ENCODE measurements at regions not wholly inside any gene's neighbourhood (a gene's known extent, or its start where the extent isn't known, plus 50 kb on each side); places are given as distances from the start of the nearest gene placed in this dataset.

DNA sequence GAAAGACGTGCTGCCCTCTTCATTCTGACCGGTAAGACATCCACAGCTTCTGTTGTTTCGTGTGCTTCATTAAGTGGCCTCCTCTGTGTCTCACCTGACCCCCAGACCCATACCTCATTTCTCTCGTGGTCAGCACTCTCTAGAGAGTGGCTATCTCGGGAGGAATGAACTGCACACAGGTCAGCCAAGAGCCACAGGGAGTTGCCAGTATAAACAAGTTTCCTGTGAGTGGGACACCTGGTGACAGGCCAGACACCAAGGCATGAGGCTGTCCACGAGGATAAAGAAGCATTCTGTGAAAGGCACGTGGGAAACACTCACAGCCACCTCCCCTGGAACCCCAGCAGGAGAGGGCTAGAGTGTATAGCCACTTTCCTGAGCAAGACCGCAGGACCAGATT lies 115.8 kb downstream of the NUFIP1 start:
- peaks cover 8% of the 10 kb centered on the region; the same call in 1 of the 2 replicates for H3K9me3 ChIP-seq (ENCODE audit: low read length)
- H3K36me3 ChIP-seq (ENCODE audit: insufficient read depth, low read length) = no peaks in the 10 kb centered on the region
- H3F3A ChIP-seq (ENCODE audit: insufficient read depth, low read length) = no peaks in the 10 kb centered on the region
- no peak overlapping the region for H3K4me3 ChIP-seq (ENCODE audit: low read depth, low read length, poor library complexity, severe bottlenecking)
- no peak overlapping the region for H3K9ac ChIP-seq (ENCODE audit: low read length)
- no peaks in the 10 kb centered on the region for H3K9me2 ChIP-seq (ENCODE audit: low read depth, low read length)
- TF ChIP-seq, protein P1, sequence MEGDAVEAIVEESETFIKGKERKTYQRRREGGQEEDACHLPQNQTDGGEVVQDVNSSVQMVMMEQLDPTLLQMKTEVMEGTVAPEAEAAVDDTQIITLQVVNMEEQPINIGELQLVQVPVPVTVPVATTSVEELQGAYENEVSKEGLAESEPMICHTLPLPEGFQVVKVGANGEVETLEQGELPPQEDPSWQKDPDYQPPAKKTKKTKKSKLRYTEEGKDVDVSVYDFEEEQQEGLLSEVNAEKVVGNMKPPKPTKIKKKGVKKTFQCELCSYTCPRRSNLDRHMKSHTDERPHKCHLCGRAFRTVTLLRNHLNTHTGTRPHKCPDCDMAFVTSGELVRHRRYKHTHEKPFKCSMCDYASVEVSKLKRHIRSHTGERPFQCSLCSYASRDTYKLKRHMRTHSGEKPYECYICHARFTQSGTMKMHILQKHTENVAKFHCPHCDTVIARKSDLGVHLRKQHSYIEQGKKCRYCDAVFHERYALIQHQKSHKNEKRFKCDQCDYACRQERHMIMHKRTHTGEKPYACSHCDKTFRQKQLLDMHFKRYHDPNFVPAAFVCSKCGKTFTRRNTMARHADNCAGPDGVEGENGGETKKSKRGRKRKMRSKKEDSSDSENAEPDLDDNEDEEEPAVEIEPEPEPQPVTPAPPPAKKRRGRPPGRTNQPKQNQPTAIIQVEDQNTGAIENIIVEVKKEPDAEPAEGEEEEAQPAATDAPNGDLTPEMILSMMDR (IDR thresholded peaks at IDR 0.05; ENCODE audit: low read length) = no peak
- no peak for TF ChIP-seq EZH2 (IDR thresholded peaks at IDR 0.05; ENCODE audit: borderline replicate concordance, low read length)
- H3K4me1 ChIP-seq (ENCODE audit: insufficient read depth, low read length, severe bottlenecking) = no peaks in the 10 kb centered on the region
- no peaks in the 10 kb centered on the region for H3K79me2 ChIP-seq (ENCODE audit: insufficient read depth, low read length)
- H3K27ac ChIP-seq (ENCODE audit: low read depth, low read length, poor library complexity, severe bottlenecking) = no peak overlapping the region
- no peaks in the 10 kb centered on the region for H4K20me1 ChIP-seq (ENCODE audit: insufficient read depth, low read length)
- no peak overlapping the region for H2AFZ ChIP-seq (ENCODE audit: low read length)
- H3K4me2 ChIP-seq (ENCODE audit: low read length) = no peak overlapping the region
- no peaks in the 10 kb centered on the region; the same call in 1 of the 2 replicates for H3K27me3 ChIP-seq (ENCODE audit: insufficient read depth, low read length)

DNA sequence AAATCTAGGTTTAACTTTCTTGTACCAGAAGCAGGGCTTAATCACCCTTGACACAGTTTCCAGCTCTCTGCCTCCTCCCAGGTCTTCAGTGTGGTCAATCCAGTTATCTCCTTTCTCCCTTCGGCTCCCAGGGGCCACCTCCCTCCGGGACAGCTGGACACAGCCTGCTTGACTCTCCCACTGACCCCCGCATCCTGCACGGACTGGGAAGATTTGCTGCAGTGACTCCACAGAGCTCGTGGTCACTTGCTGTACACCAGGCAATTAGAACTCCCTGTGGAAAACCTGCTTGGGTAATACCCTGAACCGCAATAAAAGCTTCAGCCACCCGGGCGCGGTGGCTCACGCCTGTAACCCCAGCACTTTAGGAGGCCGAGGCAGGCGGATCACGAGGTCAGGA lies 116.5 kb downstream of the NUFIP1 start:
- H3K4me3 ChIP-seq (ENCODE audit: low read depth, low read length, poor library complexity, severe bottlenecking) = no peak overlapping the region
- no peaks in the 10 kb centered on the region for H3K36me3 ChIP-seq (ENCODE audit: insufficient read depth, low read length)
- H3K79me2 ChIP-seq (ENCODE audit: insufficient read depth, low read length) = no peaks in the 10 kb centered on the region
- H3K4me1 ChIP-seq (ENCODE audit: insufficient read depth, low read length, severe bottlenecking) = no peaks in the 10 kb centered on the region
- peaks cover 8% of the 10 kb centered on the region; the same call in 1 of the 2 replicates for H3K9me3 ChIP-seq (ENCODE audit: low read length)
- H3F3A ChIP-seq (ENCODE audit: insufficient read depth, low read length) = no peaks in the 10 kb centered on the region
- no peak overlapping the region for H3K4me2 ChIP-seq (ENCODE audit: low read length)
- H3K27me3 ChIP-seq (ENCODE audit: insufficient read depth, low read length) = no peaks in the 10 kb centered on the region; the same call in 1 of the 2 replicates
- H3K27ac ChIP-seq (ENCODE audit: low read depth, low read length, poor library complexity, severe bottlenecking) = no peak overlapping the region
- H2AFZ ChIP-seq (ENCODE audit: low read length) = no peak overlapping the region
- H3K9ac ChIP-seq (ENCODE audit: low read length) = no peak overlapping the region
- no peaks in the 10 kb centered on the region for H3K9me2 ChIP-seq (ENCODE audit: low read depth, low read length)
- no peaks in the 10 kb centered on the region for H4K20me1 ChIP-seq (ENCODE audit: insufficient read depth, low read length)
- TF ChIP-seq EZH2 (IDR thresholded peaks at IDR 0.05; ENCODE audit: borderline replicate concordance, low read length) = no peak
- TF ChIP-seq, protein P1 (IDR thresholded peaks at IDR 0.05; ENCODE audit: low read length) = no peak

DNA sequence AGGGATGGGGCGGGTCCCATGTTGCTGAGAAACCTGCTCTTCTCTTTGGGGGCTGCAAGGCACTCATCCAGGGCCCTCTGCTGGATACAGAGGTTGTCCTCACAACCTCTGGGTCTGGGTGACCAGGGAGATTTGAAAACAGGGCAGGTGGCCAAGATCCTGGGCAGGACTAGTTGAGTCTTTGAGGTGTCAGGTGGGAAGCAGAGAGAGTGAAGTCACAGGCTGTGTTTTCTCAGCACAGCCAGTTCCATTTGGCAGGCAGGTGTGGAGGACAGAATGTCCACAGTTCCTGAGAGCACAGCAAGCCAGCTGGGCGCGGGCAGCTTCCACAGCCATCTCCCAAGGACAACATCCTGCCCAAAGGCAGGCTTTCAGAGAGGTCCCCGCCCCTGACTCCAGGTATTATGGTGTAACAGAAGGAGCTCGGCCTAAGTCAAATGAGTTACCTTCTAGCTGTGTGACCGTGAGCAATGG lies 118.8 kb downstream of the NUFIP1 start:
- TF ChIP-seq, protein P1 (IDR thresholded peaks at IDR 0.05; ENCODE audit: low read length) = no peak
- no peak for TF ChIP-seq EZH2 (IDR thresholded peaks at IDR 0.05; ENCODE audit: borderline replicate concordance, low read length)
- Histone ChIP-seq H3K4me2 (ENCODE audit: low read length) (no peak overlapping the region), H3K27ac (ENCODE audit: low read depth, low read length, poor library complexity, severe bottlenecking) (no peak overlapping the region), H3K9me2 (ENCODE audit: low read depth, low read length) (no peaks in the 10 kb centered on the region), H3K4me1 (ENCODE audit: insufficient read depth, low read length, severe bottlenecking) (no peaks in the 10 kb centered on the region), H3K4me3 (ENCODE audit: low read depth, low read length, poor library complexity, severe bottlenecking) (no peak overlapping the region), H4K20me1 (ENCODE audit: insufficient read depth, low read length) (no peaks in the 10 kb centered on the region), H3F3A (ENCODE audit: insufficient read depth, low read length) (no peaks in the 10 kb centered on the region), H3K79me2 (ENCODE audit: insufficient read depth, low read length) (no peaks in the 10 kb centered on the region), H3K9me3 (ENCODE audit: low read length) (no peaks in the 10 kb centered on the region), H3K36me3 (ENCODE audit: insufficient read depth, low read length) (no peaks in the 10 kb centered on the region), H3K27me3 (ENCODE audit: insufficient read depth, low read length) (no peaks in the 10 kb centered on the region; the same call in 1 of the 2 replicates), H2AFZ (ENCODE audit: low read length) (no peak overlapping the region), H3K9ac (ENCODE audit: low read length) (no peak overlapping the region)

All from OCI-LY1 (cell line).